IgD-negative memory B cell (primary cell): ENCODE measurements at regions not wholly inside any gene's neighbourhood (a gene's known extent, or its start where the extent isn't known, plus 50 kb on each side); places are given as distances from the start of the nearest gene placed in this dataset.
A peak's percentile ranks its signal among the peaks of the same experiment; 100 is the strongest.
"Not testable (repeated sequence)": the region's sequence is repeated elsewhere in the genome, so short reads cannot be mapped to it uniquely, and the experiment has no call there.

Source experiments
- H3K27ac Mint-ChIP-seq, 3 donors: one replicate each; pipeline ENCODE4 v1.8.0; 2020 to 2022; ENCODE audit warnings: mild to moderate bottlenecking in 3 of 3, mixed read lengths in 3 of 3, moderate library complexity in 1 of 3
- H3K27me3 Mint-ChIP-seq: one replicate; pipeline ENCODE4 v1.8.0; 2021; ENCODE audit warnings: mixed read lengths
- H3K36me3 Mint-ChIP-seq: one replicate; pipeline ENCODE4 v1.8.0; 2020; ENCODE audit warnings: mild to moderate bottlenecking, mixed read lengths
- H3K4me1 Mint-ChIP-seq, 3 donors: one replicate each; pipeline ENCODE4 v1.8.0; 2020 to 2022; ENCODE audit warnings: mixed read lengths in 3 of 3, mild to moderate bottlenecking in 1 of 3
- H3K4me3 Mint-ChIP-seq, 4 donors: one replicate each; pipeline ENCODE4 v1.8.0; 2020 to 2022; ENCODE audit warnings: mild to moderate bottlenecking in 4 of 4, mixed read lengths in 4 of 4, moderate library complexity in 3 of 4
- H3K9me3 Mint-ChIP-seq, 3 donors: one replicate each; pipeline ENCODE4 v1.8.0; 2020 to 2021; ENCODE audit warnings: mixed read lengths in 3 of 3, mild to moderate bottlenecking in 1 of 3

DNA sequence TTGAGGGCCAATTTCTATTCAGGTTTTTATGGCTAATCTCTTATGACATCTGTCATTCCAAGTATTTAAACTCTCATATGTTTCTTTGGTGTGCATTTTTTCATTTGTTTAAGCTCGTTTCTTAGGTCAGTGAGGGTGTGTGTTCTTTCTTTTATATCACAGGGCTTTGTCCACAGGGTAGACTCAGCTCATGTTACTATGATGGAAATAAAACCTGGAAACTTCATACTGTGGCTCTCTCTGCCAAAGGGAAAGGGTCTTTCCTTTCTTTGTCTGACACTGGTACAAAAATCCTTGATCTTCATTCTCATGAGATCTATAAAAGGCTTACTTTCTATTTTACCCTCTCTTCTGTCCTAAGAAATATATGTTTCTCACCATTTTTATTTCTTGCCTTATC is 129.6 kb upstream of the SP8 start:
- no peaks in the 10 kb centered on the region for H3K4me1 Mint-ChIP-seq
- H3K4me3 Mint-ChIP-seq: no peak overlapping the region
- no peaks in the 10 kb centered on the region for H3K27me3 Mint-ChIP-seq
- H3K36me3 Mint-ChIP-seq: no peaks in the 10 kb centered on the region
- peaks cover 0 to 3% (median 0%) of the 10 kb centered on the region in 3 donors for H3K9me3 Mint-ChIP-seq
- H3K27ac Mint-ChIP-seq: no peak overlapping the region

GRCh38 chr7:20917603-20918002 is 130.9 kb upstream of the SP8 start:
- no peaks in the 10 kb centered on the region for H3K4me1 Mint-ChIP-seq
- H3K27me3 Mint-ChIP-seq: no peaks in the 10 kb centered on the region

DNA sequence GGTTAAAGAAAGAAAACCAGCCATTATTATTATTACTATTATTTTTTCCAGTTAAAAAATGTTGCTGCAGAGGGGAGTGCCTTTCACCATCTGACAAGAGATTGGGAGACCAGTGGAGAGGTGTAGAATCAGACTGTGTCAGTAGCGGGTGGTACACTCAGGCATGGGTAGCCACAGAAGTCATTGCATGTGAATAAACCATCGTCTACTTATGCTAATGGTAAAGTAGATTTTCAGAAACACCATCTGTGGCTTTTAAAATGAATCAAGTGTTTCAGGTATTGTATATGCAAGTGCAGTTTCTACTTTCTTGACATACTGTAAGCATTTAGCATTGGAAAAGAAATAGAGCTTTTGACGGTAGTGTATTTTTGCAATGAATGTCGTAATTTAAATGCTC is 131.5 kb upstream of the SP8 start:
- Mint-ChIP-seq H3K27me3 (no peaks in the 10 kb centered on the region), H3K9me3 (peaks cover 0 to 3% (median 0%) of the 10 kb centered on the region in 3 donors), H3K36me3 (no peaks in the 10 kb centered on the region), H3K4me1 (no peaks in the 10 kb centered on the region), H3K27ac (no peak overlapping the region), H3K4me3 (no peak overlapping the region)

More at GRCh38 chr7:20917603-20918002, 130.9 kb upstream of the SP8 start:
- H3K9me3 Mint-ChIP-seq: peaks cover 0 to 3% (median 0%) of the 10 kb centered on the region in 3 donors
- H3K27ac Mint-ChIP-seq: no peak overlapping the region
- no peaks in the 10 kb centered on the region for H3K36me3 Mint-ChIP-seq
- H3K4me3 Mint-ChIP-seq: no peak overlapping the region

- H3K27me3 Mint-ChIP-seq, H3K36me3 Mint-ChIP-seq, H3K9me3 Mint-ChIP-seq, H3K4me3 Mint-ChIP-seq, H3K4me1 Mint-ChIP-seq, H3K27ac Mint-ChIP-seq: not testable (repeated sequence)
Measured at GRCh38 chr7:20927178-20927577, 140.5 kb upstream of the SP8 start.

GRCh38 chr7:20927976-20928375 is 141.3 kb upstream of the SP8 start:
- no peaks in the 10 kb centered on the region for H3K4me1 Mint-ChIP-seq
- no peaks in the 10 kb centered on the region for H3K27me3 Mint-ChIP-seq
- H3K36me3 Mint-ChIP-seq: no peaks in the 10 kb centered on the region
- H3K27ac Mint-ChIP-seq: no peak overlapping the region
- no peak overlapping the region for H3K4me3 Mint-ChIP-seq
- H3K9me3 Mint-ChIP-seq: peaks cover 0 to 4% (median 1%) of the 10 kb centered on the region in 3 donors

GRCh38 chr7:20929199-20929598 is 142.5 kb upstream of the SP8 start:
- Mint-ChIP-seq H3K9me3 (peaks cover 0 to 4% (median 1%) of the 10 kb centered on the region in 3 donors), H3K27me3 (no peaks in the 10 kb centered on the region), H3K27ac (no peak overlapping the region), H3K36me3 (no peaks in the 10 kb centered on the region), H3K4me3 (no peak overlapping the region), H3K4me1 (no peaks in the 10 kb centered on the region)

GRCh38 chr7:20931739-20932138 is 145.1 kb upstream of the SP8 start:
- Mint-ChIP-seq H3K4me1 (no peaks in the 10 kb centered on the region), H3K4me3 (no peak overlapping the region), H3K27me3 (no peaks in the 10 kb centered on the region), H3K9me3 (no peaks in the 10 kb centered on the region), H3K27ac (no peak overlapping the region), H3K36me3 (no peaks in the 10 kb centered on the region)

DNA sequence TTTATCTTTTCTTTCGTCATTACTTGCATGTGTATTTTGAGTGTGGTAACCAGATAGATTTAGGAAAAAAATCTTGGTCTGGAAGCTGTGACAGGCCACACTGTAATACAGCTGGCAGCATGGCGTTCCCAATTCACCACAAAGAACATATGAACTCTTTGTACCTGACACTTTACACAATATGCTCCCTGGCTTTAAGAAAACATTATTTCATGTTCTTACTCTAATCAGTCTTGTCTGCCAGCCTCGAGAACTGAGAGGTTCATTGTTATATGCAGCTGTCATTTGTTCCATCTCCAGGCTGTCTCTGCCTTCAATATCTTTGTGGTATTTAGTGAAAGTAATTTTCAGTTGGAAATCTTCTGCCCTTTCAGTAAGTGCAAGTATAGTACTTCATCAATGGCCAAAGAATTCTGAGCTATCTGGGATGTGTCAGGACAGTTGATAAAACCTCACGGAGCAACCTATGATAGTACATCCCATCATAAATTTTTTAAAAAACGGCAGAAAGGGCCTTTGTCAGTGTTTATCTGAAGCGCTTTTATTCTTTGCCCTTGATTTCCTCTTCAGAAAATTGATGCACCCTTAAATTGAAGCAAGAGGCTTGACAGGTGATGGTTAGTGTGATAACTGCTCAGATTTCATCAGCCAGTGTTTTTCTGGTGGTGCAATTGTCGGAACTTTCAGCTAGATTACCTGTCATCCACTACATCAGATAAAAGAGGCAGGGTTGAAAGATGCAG is 146.3 kb upstream of the SP8 start:
- H3K27me3 Mint-ChIP-seq: no peaks in the 10 kb centered on the region
- no peaks in the 10 kb centered on the region for H3K9me3 Mint-ChIP-seq
- no peaks in the 10 kb centered on the region for H3K36me3 Mint-ChIP-seq
- H3K4me1 Mint-ChIP-seq: no peaks in the 10 kb centered on the region
- no peak overlapping the region for H3K4me3 Mint-ChIP-seq
- H3K27ac Mint-ChIP-seq: no peak overlapping the region

DNA sequence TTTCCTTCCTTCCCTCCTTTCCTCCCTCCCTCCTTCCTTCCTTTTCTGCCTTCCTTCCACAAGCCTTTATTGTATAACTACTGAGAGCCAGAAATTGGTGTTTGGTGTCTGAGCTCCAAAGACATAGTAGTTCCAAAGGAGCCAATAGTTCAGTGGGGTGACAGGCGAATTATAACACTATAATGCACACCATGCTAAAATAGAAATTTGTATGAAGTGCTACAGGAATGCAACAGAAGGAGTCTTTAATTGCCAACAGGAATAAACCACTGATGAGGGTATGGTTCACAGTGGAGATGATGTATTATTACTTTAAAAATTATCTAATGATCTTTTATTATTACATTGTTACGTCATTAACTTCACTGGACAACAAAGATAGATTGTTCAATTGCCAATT is 158.8 kb upstream of the SP8 start:
- H3K27me3 Mint-ChIP-seq: no peaks in the 10 kb centered on the region
- H3K9me3 Mint-ChIP-seq: peaks cover 0 to 7% (median 3%) of the 10 kb centered on the region in 3 donors
- peak overlapping the region in 1 of 3 donors; percentile 64 for H3K27ac Mint-ChIP-seq
- H3K4me1 Mint-ChIP-seq: no peaks in the 10 kb centered on the region
- no peak overlapping the region for H3K4me3 Mint-ChIP-seq
- no peaks in the 10 kb centered on the region for H3K36me3 Mint-ChIP-seq

DNA sequence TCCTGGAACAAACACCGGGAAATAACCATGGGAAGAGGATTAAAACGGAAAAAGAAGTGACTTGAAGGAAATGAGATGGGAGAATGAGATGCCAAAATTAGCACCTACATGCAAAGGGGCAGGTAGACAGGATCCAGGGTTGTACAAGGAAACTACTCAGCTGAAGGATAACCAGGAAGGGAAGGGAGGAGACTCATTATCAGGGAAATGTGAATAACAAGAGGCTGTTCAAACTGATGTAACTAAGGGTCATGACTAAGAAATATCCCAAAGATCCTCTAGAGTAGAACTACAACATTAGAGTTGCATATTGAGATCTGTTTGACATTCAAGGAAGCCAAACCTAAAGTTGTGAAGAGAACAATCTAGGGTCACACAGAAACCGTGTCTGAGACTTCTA is 166.2 kb upstream of the SP8 start:
- Mint-ChIP-seq H3K4me3 (no peak overlapping the region), H3K27me3 (no peaks in the 10 kb centered on the region), H3K4me1 (no peaks in the 10 kb centered on the region), H3K9me3 (peaks cover 0 to 4% (median 3%) of the 10 kb centered on the region in 3 donors), H3K27ac (no peak overlapping the region), H3K36me3 (no peaks in the 10 kb centered on the region)

DNA sequence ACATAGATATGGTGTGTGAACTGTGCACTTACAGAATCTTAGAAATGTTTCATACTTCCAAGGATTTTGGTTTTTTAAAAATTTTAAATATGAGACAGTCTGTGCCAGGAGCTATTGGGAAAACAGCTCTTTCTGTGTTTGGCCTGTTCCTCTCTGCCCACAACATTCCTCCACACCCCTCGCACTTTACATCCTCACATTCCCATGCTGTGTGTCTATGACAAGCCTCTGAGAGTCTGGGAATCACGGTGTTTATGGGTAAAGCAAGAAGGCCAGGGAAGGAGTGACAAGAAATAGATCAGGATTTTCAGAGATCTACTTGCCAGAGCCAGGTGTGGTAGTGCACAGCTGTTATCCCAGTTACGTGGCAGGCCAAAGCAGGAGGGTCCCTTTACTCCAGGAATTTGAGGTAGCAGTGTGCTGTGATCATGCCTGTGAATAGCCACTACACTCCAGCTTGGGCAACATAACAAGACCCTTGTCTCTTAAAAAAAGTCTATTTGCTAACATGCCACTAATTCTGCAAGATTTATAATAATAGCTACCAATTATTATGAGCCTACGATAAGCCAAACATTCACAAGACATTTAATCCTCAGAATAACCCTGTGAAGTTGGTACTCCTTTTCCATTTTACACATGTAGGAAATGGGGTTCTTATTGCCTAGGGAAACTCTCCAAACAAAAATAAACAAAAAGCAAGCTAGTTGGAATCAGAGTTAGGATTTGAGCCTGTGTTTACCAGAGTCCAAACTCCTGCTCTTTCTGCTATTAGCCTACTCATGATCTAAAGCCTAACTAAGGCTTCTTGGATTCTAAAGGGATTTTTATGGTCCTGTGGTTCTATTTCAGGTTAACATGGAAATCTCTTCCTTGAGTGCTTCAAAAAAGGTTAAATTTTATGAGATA is 168.3 kb upstream of the SP8 start:
- H3K9me3 Mint-ChIP-seq: peaks cover 0 to 2% (median 0%) of the 10 kb centered on the region in 3 donors

DNA sequence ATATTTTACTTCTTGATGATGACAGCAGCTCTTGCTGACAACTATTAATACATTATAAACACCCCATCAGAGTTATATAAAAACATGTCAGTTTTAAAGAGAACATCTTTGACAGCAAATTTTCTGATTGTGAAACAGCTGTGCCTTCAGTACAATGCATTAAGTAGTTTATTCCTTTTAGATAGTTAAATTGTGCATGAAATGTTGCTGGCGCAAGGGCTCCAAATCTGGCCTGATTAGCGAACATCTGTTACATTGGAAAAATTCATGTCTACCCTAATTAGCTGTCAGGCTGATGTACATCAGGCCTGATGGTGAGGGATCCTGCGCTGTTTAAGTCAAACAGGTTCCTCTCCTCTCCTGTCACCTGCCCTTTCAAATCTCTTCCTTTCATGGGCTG is 171.9 kb upstream of the SP8 start:
- Mint-ChIP-seq H3K27me3 (no peaks in the 10 kb centered on the region), H3K36me3 (no peaks in the 10 kb centered on the region), H3K4me1 (no peaks in the 10 kb centered on the region), H3K27ac (no peak overlapping the region), H3K9me3 (peaks cover 0 to 2% (median 0%) of the 10 kb centered on the region in 3 donors), H3K4me3 (no peak overlapping the region)

More for the DNA sequence above, 168.3 kb upstream of the SP8 start:
- H3K27ac Mint-ChIP-seq: no peak overlapping the region
- no peak overlapping the region for H3K4me3 Mint-ChIP-seq
- no peaks in the 10 kb centered on the region for H3K36me3 Mint-ChIP-seq
- H3K27me3 Mint-ChIP-seq: no peaks in the 10 kb centered on the region
- no peaks in the 10 kb centered on the region for H3K4me1 Mint-ChIP-seq

- Mint-ChIP-seq H3K36me3 (no peaks in the 10 kb centered on the region), H3K4me1 (no peaks in the 10 kb centered on the region), H3K27ac (no peak overlapping the region), H3K9me3 (peaks cover 0 to 2% (median 0%) of the 10 kb centered on the region in 3 donors), H3K4me3 (no peak overlapping the region), H3K27me3 (no peaks in the 10 kb centered on the region)
Measured at GRCh38 chr7:20959281-20959680, 172.6 kb upstream of the SP8 start.

DNA sequence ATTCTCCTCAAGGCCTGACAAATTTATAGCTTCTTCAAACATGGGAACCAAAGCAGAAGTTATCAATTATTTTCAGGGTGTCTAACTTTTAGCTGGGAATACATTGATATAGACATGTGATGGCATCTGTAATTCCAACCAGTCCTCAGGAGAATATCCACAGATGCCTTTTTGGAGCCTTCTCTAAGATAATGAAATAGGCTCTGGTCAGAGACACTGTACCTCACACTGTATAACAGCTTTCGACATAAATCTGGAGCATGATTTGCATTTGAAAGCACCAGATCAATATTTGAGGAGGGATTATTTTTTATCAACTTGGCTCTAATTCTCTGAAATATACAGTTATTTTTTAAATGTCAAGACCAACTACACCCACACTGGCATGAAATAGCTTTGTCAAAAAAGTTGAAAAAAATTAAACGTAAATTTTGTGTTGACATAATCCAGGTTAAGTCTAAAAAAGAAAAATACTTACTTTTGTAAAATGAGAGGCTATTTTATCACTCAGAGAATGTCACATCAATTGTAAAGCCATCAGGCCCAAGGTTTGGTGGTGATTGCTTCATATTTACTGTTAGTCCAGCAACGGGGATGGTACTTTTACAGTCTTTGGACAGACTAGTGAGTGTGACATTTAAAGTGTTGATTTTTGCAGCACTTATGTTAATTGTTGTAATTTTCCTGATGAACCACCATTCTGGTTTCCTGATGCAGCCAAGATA is 177.0 kb upstream of the SP8 start:
- H3K4me1 Mint-ChIP-seq: no peaks in the 10 kb centered on the region
- no peak overlapping the region for H3K4me3 Mint-ChIP-seq
- no peaks in the 10 kb centered on the region for H3K27me3 Mint-ChIP-seq
- no peak overlapping the region for H3K27ac Mint-ChIP-seq
- no peaks in the 10 kb centered on the region for H3K9me3 Mint-ChIP-seq
- H3K36me3 Mint-ChIP-seq: no peaks in the 10 kb centered on the region

DNA sequence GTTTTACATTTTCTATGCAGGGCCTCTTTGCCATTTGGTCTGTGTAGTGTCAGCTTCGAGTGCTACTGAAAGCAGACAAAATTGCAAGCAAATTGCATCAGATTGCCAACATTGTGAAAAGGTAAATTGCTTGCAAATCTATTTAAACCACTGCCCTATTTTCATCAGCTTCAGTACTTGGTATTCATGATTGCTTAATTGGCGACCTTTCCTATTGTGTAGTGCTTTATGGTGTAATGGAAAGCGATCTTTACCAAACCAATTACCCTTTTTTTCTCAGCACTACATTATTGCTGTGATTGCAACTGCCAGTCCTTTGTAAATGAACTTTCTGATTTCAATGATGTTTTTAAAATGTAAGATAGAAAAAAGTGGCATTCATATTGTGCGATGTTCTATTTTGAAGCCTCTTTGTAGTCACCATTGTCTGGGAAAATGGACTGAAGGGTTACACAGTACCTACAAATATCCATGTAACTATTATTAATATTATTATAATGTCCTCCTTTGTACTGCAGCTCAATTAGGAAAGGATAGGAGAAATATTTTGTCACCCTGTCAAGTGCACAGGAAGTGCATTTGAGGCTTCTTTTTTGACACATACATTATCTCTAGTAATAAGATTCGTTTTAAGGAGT is 177.7 kb upstream of the SP8 start:
- H3K36me3 Mint-ChIP-seq: no peaks in the 10 kb centered on the region
- H3K27me3 Mint-ChIP-seq: no peaks in the 10 kb centered on the region
- no peak overlapping the region for H3K27ac Mint-ChIP-seq
- H3K4me1 Mint-ChIP-seq: no peaks in the 10 kb centered on the region
- no peaks in the 10 kb centered on the region for H3K9me3 Mint-ChIP-seq
- no peak overlapping the region for H3K4me3 Mint-ChIP-seq
